Activated naive CD8-positive, alpha-beta T cell treated with anti-CD3 and anti-CD28 coated beads for 36 hours (primary cell): ENCODE measurements at regions not wholly inside any gene's neighbourhood (a gene's known extent, or its start where the extent isn't known, plus 50 kb on each side); places are given as distances from the start of the nearest gene placed in this dataset.

ENCODE experiments used
- DNase-seq: peaks from one replicate; pipeline ENCODE4 v3.0.0; 2021
- H3K27ac Mint-ChIP-seq: one replicate; pipeline ENCODE4 v1.8.0; 2022; ENCODE audit warnings: mild to moderate bottlenecking, moderate library complexity, mixed read lengths
- H3K27me3 Mint-ChIP-seq: one replicate; pipeline ENCODE4 v1.8.0; 2022; ENCODE audit warnings: mild to moderate bottlenecking, mixed read lengths
- H3K36me3 Mint-ChIP-seq: one replicate; pipeline ENCODE4 v1.8.0; 2021; ENCODE audit warnings: mild to moderate bottlenecking, mixed read lengths
- H3K4me1 Mint-ChIP-seq: one replicate; pipeline ENCODE4 v1.8.0; 2021; ENCODE audit warnings: mixed read lengths
- H3K4me3 Mint-ChIP-seq: one replicate; pipeline ENCODE4 v1.8.0; 2022; ENCODE audit warnings: mild to moderate bottlenecking, moderate library complexity, mixed read lengths
- H3K9me3 Mint-ChIP-seq: one replicate; pipeline ENCODE4 v1.8.0; 2022; ENCODE audit warnings: mixed read lengths

DNA sequence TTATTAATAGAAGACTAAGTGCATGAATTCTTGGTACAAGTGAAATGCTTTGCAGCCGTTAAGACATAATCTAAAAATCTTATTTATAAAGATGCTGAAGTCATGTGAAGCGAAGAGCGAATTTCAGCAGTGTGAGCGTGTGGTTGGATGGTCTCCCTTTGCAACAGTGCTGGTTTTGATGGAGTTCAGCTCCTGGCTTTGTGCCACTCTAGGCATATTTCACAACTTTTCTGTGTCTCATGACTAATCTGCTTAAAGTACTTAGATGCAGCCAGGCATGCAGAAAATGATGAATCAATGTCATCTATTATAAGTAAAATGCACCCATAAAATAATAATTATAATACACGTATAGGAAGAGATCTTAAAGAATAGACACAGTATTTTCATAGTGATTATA is 107.2 kb upstream of the TCERG1L start:
- H3K4me1 Mint-ChIP-seq: no peaks in the 10 kb centered on the region
- no peaks in the 10 kb centered on the region for H3K36me3 Mint-ChIP-seq
- no peaks in the 10 kb centered on the region for H3K27me3 Mint-ChIP-seq
- H3K27ac Mint-ChIP-seq: no peak overlapping the region
- H3K9me3 Mint-ChIP-seq: no peaks in the 10 kb centered on the region
- no peak for DNase-seq
- H3K4me3 Mint-ChIP-seq: no peak overlapping the region

DNA sequence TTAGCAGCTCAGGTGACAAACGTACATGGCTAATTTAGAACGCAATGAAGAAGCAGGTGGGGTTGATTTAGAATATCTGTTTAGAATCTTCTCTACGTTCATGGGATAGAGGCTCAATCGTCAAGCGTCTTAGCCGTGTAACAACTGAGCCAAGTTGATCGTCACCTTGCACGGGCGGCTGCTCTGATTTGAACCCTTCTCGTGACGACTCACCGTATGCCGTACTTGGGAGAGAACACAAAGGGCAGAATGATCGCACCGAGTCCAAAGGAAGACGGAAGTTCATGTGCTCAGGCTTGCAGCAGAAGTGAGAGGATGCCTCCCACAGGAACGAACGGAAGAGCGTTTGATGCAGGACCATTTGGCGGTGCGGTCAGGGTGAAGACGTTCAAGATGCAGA is 108.3 kb upstream of the TCERG1L start:
- Mint-ChIP-seq H3K27me3 (no peaks in the 10 kb centered on the region), H3K4me3 (no peak overlapping the region)

DNA sequence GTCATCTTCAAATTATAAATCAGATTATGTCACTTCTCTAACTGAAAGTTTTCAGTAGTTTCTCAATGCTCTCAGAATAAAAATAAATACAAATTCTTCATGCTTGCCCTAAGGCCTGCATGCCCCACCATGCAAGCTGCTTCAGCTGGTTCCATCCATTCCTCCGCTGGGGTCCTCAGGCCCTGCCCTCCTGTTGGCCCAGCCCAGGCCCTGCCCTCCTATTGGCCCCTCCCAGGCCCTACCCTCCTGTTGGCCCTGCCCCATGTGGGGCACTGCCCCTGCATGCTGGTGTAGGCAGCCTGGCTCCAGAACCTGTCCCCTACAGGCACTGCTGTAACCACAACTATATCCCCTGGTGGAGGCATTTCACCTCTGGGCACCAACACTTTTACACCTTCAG is 109.3 kb upstream of the TCERG1L start:
- Mint-ChIP-seq H3K4me1 (no peaks in the 10 kb centered on the region), H3K27ac (no peak overlapping the region), H3K27me3 (no peaks in the 10 kb centered on the region), H3K36me3 (no peaks in the 10 kb centered on the region), H3K4me3 (no peak overlapping the region), H3K9me3 (no peaks in the 10 kb centered on the region)
- DNase-seq: no peak

More for the DNA sequence above, 108.3 kb upstream of the TCERG1L start:
- H3K9me3 Mint-ChIP-seq: no peaks in the 10 kb centered on the region
- no peaks in the 10 kb centered on the region for H3K36me3 Mint-ChIP-seq
- H3K4me1 Mint-ChIP-seq: no peaks in the 10 kb centered on the region
- no peak overlapping the region for H3K27ac Mint-ChIP-seq
- no peak for DNase-seq

DNA sequence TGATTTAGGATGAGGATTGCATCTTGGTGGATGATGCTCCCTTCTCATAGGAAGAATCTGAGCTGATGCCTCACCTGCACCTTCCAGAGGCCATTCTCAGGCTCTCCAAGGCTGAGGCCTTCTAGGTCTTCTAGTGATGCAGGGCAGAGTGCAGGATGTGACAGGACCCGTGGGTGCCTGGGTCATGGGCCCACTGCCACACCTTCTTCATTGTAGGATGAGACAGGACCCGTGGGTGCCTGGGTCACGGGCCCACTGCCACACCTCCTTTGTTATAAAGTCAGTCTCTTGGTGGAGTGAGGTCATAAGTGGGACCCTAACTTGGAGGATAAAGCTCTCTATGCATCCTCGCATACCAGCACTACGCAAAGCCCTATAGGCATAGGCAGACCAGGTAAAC is 109.9 kb upstream of the TCERG1L start:
- no peak for DNase-seq
- no peaks in the 10 kb centered on the region for H3K4me1 Mint-ChIP-seq
- no peaks in the 10 kb centered on the region for H3K9me3 Mint-ChIP-seq
- no peaks in the 10 kb centered on the region for H3K36me3 Mint-ChIP-seq
- H3K4me3 Mint-ChIP-seq: no peak overlapping the region
- no peak overlapping the region for H3K27ac Mint-ChIP-seq
- no peaks in the 10 kb centered on the region for H3K27me3 Mint-ChIP-seq

DNA sequence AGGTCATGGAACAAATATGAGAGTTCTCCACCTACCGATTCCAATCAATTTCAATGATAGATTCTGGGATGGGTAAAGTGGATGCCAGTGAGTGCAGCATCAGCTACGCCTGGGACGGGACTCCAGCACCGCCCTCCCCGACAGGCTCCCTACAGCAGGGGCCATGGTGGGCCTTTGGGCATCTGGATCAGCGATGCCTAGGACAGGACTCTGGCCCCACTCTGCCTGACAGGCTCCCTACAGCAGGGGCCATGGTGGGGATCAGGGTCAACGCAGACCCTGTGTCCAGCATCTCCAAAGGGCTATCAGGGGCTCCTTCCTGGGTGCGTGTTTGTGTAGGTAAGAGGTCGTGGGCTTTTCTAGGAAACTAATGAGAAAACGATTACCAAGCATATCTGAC is 111.2 kb upstream of the TCERG1L start:
- Mint-ChIP-seq H3K4me3 (no peak overlapping the region), H3K27ac (no peak overlapping the region), H3K27me3 (no peaks in the 10 kb centered on the region), H3K36me3 (no peaks in the 10 kb centered on the region), H3K4me1 (no peaks in the 10 kb centered on the region), H3K9me3 (no peaks in the 10 kb centered on the region)
- DNase-seq: no peak

DNA sequence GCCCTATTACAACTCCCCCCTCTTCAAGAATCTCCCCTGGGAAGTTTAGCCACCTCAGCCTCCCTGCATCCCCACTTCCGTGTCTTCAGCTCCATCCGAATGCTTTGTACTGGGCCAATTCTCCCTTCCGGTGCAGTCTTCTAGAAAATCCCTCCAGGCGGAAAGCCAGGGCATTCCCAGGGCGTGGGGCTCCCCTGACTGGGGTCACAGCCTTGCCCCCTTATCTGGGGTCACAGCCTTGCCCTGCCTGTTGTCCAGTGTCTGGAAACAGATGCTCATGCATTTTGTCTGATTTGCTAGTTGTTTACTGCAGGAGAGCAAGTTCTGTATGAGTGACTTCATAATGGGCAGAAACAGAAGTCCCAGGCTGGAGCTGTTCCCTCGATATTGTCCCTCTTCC is 112.5 kb upstream of the TCERG1L start:
- Mint-ChIP-seq H3K4me1 (no peaks in the 10 kb centered on the region), H3K4me3 (no peak overlapping the region), H3K27me3 (no peaks in the 10 kb centered on the region), H3K27ac (no peak overlapping the region), H3K9me3 (no peaks in the 10 kb centered on the region), H3K36me3 (no peaks in the 10 kb centered on the region)
- no peak for DNase-seq

DNA sequence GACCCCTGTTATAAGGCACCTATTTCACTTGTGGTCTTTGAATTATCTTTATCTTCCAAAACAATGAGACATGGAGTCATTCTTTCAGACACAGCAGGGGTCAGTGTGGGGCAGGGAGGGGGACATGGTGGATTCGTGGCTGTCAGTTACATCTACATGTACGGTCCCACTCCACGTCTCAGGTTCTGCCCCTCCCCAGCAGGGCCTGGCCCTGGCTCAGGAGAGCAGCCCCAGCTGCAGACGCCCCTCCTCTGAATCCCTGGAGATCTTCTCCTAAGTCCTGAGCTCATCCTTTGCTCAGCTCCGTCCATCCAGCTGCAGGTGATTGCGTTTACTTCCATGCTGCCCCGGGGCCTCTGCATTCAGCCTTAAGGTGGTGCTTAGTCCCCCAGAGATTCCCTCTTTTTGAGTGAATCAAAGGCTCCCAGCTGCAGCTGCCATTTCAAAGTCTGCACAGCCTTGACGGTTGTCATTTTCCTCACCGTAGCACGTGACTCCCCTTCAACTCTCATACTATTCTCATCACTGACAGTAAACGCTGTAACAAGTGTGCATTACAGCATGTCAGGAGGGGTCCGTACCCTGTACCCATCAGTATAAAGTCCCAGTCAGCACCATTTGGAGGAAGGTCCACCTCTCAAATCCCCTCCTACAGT is 113.4 kb upstream of the TCERG1L start:
- no peak overlapping the region for H3K27ac Mint-ChIP-seq
- H3K9me3 Mint-ChIP-seq: no peaks in the 10 kb centered on the region
- H3K4me3 Mint-ChIP-seq: no peak overlapping the region
- DNase-seq: no peak
- H3K36me3 Mint-ChIP-seq: no peaks in the 10 kb centered on the region
- no peaks in the 10 kb centered on the region for H3K27me3 Mint-ChIP-seq
- H3K4me1 Mint-ChIP-seq: no peaks in the 10 kb centered on the region

DNA sequence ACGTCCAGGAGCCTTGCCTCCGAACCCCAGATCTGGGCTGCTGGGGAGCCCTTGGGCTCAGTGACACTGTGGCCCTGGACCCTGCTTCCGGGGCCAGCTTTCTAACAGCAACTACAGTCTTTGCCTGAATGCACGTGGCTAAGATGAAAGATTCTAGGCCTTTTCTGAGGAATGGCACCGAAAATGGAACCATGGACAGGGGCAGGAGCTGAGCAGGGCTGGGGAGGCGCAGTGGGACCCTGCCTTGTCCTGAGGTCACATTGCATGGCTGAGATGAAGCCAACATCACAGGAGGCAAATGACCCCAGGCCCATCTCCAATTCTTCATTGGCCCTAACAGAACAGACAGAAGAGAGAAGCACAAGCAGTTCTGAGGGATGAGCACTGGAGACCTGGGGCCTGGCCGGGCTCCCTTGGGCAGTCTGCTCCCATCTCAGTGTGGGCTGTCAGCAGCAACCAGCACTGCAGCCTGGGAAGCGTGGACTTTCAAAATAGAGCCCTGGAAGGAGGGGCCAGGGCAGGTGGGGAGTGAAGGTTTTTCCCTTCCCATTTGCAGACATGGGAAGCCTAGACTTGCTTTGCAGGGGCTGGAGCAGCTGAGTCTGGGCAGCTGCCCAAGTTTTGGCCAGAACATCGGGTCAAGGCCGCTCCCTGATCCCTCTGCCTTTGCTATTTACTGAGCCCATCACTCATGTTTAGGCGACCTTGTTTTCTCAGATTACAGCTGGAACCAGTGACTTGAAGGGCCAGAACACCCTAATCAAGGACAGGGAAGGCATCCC is 114.4 kb upstream of the TCERG1L start:
- Mint-ChIP-seq H3K4me3 (no peak overlapping the region), H3K27ac (no peak overlapping the region), H3K27me3 (peaks cover 4% of the 10 kb centered on the region), H3K4me1 (no peaks in the 10 kb centered on the region), H3K9me3 (no peaks in the 10 kb centered on the region), H3K36me3 (no peaks in the 10 kb centered on the region)
- no peak for DNase-seq

DNA sequence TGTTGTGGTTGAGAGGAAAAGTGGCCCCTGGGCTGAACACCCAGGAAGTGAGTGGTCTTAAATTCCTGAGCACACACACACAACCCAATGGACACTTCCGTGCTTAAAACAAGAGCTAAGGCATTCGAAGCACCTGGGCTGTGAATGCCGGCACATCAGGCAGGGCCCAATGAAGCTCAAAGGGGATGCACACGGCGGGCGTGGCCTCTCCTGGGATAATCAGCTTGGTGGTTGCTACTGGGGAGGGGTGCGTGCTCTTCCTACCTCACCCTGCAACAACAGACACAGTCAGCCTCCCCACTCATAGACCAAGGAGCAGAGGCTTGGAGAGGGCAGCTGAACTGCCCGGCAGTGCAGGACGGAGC is 115.0 kb upstream of the TCERG1L start:
- Mint-ChIP-seq H3K4me3 (no peak overlapping the region), H3K36me3 (no peaks in the 10 kb centered on the region), H3K4me1 (no peaks in the 10 kb centered on the region), H3K27me3 (peaks cover 5% of the 10 kb centered on the region), H3K27ac (no peak overlapping the region), H3K9me3 (no peaks in the 10 kb centered on the region)
- DNase-seq: no peak

DNA sequence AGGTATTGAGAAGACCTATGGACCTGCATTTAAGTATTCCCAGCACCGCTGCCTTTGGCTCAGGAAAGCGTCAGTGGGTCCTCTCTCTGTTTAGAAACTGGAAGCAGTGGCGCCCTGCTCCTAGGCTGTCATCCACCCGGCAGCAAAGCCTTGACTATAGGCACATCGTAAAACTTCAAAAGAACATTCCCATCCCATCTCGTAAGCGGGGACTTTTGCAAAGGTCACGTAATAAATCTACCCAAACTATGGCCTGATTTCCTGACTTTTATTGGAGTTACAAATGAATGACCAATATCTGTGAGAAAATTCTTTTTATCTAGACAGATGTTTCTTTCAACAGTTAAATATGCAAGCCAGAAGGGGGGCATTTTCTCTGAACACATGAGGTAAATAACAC is 115.8 kb upstream of the TCERG1L start:
- Mint-ChIP-seq H3K4me3 (no peak overlapping the region), H3K27me3 (peaks cover 9% of the 10 kb centered on the region), H3K9me3 (no peaks in the 10 kb centered on the region), H3K36me3 (no peaks in the 10 kb centered on the region), H3K27ac (no peak overlapping the region), H3K4me1 (no peaks in the 10 kb centered on the region)
- DNase-seq: no peak

DNA sequence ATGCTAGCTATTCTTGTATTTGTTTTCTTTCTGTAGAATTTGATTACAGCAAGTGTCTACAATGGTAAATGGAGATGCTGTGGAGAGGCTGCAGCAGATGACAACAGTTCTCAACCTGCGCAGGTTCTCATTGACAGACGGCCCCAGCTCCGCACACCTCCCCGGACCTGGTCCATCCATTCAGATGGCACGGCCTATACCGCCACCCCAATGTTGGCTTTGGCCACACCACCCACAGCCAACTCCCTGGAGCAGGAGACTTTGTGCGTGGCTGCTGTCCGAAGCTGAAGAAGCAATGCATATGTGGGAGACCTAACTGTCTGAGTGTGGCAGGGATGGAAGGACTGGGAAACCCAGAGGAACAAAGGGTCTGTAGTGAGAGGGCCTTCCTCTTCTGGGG is 116.4 kb upstream of the TCERG1L start:
- Mint-ChIP-seq H3K4me3 (no peak overlapping the region), H3K27me3 (peaks cover 9% of the 10 kb centered on the region), H3K36me3 (no peaks in the 10 kb centered on the region), H3K9me3 (no peaks in the 10 kb centered on the region), H3K27ac (no peak overlapping the region), H3K4me1 (no peaks in the 10 kb centered on the region)
- DNase-seq: no peak

DNA sequence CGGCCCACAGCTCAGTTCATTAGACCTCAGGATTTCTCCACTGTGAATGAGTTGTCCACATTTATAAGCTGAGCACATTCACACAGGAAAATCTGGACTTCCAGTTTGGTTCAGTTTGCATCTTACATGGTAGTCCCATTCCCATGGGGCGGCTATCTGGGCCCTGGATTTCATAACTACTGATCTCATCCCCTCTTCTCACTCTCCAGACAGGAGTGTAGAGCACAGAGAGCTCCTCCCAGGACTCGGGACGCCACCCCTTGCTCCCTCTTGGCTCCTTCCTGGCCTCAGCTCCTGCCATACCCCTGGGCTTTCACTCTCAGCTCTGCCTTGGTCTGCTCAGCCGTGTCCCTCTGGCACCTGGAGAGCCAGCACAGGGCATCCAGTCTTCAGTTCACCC is 117.6 kb upstream of the TCERG1L start:
- no peaks in the 10 kb centered on the region for H3K9me3 Mint-ChIP-seq
- no peak overlapping the region for H3K27ac Mint-ChIP-seq
- H3K36me3 Mint-ChIP-seq: no peaks in the 10 kb centered on the region
- no peak for DNase-seq
- peaks cover 9% of the 10 kb centered on the region for H3K27me3 Mint-ChIP-seq
- no peaks in the 10 kb centered on the region for H3K4me1 Mint-ChIP-seq
- no peak overlapping the region for H3K4me3 Mint-ChIP-seq

DNA sequence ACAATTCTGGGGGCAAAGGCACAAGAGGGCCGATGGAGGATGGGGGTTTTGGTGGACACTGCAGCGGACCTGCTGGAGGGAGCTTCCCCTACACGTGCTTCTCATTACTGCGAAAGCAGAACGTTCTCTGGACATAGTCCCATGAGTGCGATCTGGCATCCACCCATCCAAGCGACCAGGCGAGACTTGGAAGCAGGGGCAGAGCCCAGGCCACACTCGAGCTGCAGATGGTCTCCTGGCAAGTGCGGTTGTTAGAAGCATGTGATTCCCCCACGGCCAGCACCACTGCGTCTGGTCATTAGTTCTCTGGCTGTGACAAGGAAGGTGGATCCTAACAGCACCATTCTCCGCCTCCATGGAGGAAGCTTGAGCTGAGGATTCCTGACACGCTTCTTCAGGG is 118.4 kb upstream of the TCERG1L start:
- Mint-ChIP-seq H3K9me3 (no peaks in the 10 kb centered on the region), H3K36me3 (no peaks in the 10 kb centered on the region), H3K27me3 (peaks cover 9% of the 10 kb centered on the region), H3K4me3 (no peak overlapping the region), H3K27ac (no peak overlapping the region), H3K4me1 (no peaks in the 10 kb centered on the region)
- DNase-seq: no peak

DNA sequence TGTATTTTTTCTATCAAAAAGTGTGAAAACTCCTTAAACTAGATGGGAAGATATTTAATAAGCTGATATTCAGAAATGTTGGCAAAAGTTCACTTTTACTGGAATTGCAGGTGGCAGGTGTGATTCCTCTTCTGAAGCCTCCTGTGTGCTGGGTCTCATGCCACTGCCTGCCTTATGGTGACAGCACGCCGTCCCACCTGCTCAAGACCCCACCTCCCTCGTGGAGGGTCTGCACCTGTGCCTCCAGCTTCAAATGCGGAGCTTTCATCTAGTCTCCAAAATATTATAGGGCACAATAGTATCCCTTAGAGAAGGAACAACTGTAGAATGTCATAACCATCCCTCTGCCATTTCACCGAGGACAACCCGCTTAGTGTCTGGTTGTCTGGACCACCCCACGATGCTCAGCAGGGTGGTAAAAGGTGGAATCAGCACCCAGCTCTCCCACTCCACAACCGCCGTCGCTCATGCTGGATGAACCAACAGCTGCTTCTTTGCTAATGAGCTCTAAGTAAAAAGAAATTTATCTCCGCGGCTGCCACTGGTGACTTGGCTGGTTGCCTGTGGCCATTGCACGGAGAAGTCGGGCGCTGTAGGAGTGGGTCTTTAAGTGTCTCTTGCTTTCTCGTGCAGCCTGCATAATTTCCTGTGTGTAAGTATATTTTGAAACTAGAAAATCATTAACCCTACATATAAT is 119.3 kb upstream of the TCERG1L start:
- Mint-ChIP-seq H3K36me3 (no peaks in the 10 kb centered on the region), H3K4me1 (no peaks in the 10 kb centered on the region), H3K4me3 (no peak overlapping the region), H3K9me3 (no peaks in the 10 kb centered on the region), H3K27ac (no peak overlapping the region), H3K27me3 (peaks cover 9% of the 10 kb centered on the region)
- DNase-seq: no peak

DNA sequence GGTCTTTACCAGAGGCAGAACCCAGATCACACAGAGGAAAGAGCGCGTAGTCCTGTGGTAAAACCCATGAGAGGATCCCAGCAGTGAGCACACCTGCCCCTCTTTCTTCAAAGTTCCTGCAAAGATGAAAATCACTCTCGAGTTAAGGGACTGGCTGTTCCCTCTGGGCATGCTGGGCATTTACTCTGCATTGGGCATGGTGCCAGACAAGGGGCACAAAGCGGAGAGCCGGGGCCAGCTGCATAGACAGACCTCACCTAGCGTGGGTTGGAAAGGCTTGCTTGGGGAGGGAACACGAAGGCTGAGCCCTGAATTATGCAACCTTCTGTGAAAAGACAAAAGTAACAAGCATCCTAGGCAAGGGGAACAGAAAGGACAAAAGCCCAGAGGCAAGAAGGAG is 120.0 kb upstream of the TCERG1L start:
- Mint-ChIP-seq H3K9me3 (no peaks in the 10 kb centered on the region), H3K4me3 (no peak overlapping the region), H3K4me1 (no peaks in the 10 kb centered on the region)

More for the DNA sequence above, 120.0 kb upstream of the TCERG1L start:
- Mint-ChIP-seq H3K27ac (no peak overlapping the region), H3K36me3 (no peaks in the 10 kb centered on the region), H3K27me3 (peaks cover 9% of the 10 kb centered on the region)
- no peak for DNase-seq
